Stimulated activated naive CD8-positive, alpha-beta T cell treated with anti-CD3 and anti-CD28 coated beads, Interleukin-15, amount 100 ng/mL, for 72 hours (primary cell): ENCODE measurements at regions not wholly inside any gene's neighbourhood (a gene's known extent, or its start where the extent isn't known, plus 50 kb on each side); places are given as distances from the start of the nearest gene placed in this dataset.

Source experiments
- ATAC-seq: fragments of 150-1000 bp; cut with Tn5 transposase; 2 replicates; pipeline ENCODE4 v1.10.0; 2021; ENCODE audit warnings: mild to moderate bottlenecking, moderate library complexity
- DNase-seq, 2 donors: peaks; one replicate each; pipeline ENCODE4 v3.0.0; 2021 to 2022
- H3K27ac Mint-ChIP-seq, 2 donors: one replicate each; pipeline ENCODE4 v1.8.0; 2022; ENCODE audit warnings: mild to moderate bottlenecking in 2 of 2, mixed read lengths in 2 of 2, moderate library complexity in 2 of 2
- H3K27me3 Mint-ChIP-seq: one replicate; pipeline ENCODE4 v1.8.0; 2022; ENCODE audit warnings: mixed read lengths
- H3K4me1 Mint-ChIP-seq: one replicate; pipeline ENCODE4 v1.8.0; 2022; ENCODE audit warnings: mild to moderate bottlenecking, mixed read lengths
- H3K4me3 Mint-ChIP-seq, 2 donors: one replicate each; pipeline ENCODE4 v1.8.0; 2022; ENCODE audit warnings: mild to moderate bottlenecking in 2 of 2, mixed read lengths in 2 of 2, moderate library complexity in 1 of 2
- H3K9me3 Mint-ChIP-seq, 2 donors: one replicate each; pipeline ENCODE4 v1.8.0; 2022; ENCODE audit warnings: mixed read lengths in 2 of 2

GRCh38 chr12:69094606-69095216 is 144.7 kb upstream of the CPSF6 start:
- H3K27ac Mint-ChIP-seq: no peak overlapping the region
- ATAC-seq (no peak), DNase-seq (no peak)
- peaks cover 8% of the 10 kb centered on the region for H3K4me1 Mint-ChIP-seq
- H3K4me3 Mint-ChIP-seq: no peak overlapping the region
- H3K27me3 Mint-ChIP-seq: peaks cover 31% of the 10 kb centered on the region
- H3K9me3 Mint-ChIP-seq: no peaks in the 10 kb centered on the region

- DNase-seq (no peak), ATAC-seq (no peak)
- Mint-ChIP-seq H3K4me1 (peaks cover 8% of the 10 kb centered on the region), H3K9me3 (no peaks in the 10 kb centered on the region), H3K4me3 (no peak overlapping the region), H3K27ac (no peak overlapping the region), H3K27me3 (peaks cover 22% of the 10 kb centered on the region)
Measured at GRCh38 chr12:69095765-69096477, 143.4 kb upstream of the CPSF6 start.

GRCh38 chr12:69096669-69097335 is 142.6 kb upstream of the CPSF6 start:
- Mint-ChIP-seq H3K9me3 (no peaks in the 10 kb centered on the region), H3K27ac (no peak overlapping the region), H3K4me1 (peaks cover 8% of the 10 kb centered on the region), H3K4me3 (no peak overlapping the region), H3K27me3 (peaks cover 20% of the 10 kb centered on the region)
- no peak for ATAC-seq
- DNase-seq: no peak

GRCh38 chr12:69097619-69098368 is 141.6 kb upstream of the CPSF6 start:
- H3K4me3 Mint-ChIP-seq: no peak overlapping the region
- ATAC-seq (no peak), DNase-seq (no peak)
- H3K27me3 Mint-ChIP-seq: peaks cover 19% of the 10 kb centered on the region
- H3K4me1 Mint-ChIP-seq: peaks cover 8% of the 10 kb centered on the region
- H3K9me3 Mint-ChIP-seq: no peaks in the 10 kb centered on the region
- no peak overlapping the region for H3K27ac Mint-ChIP-seq

GRCh38 chr12:69099201-69099837 is 140.1 kb upstream of the CPSF6 start:
- no peak overlapping the region for H3K27ac Mint-ChIP-seq
- no peak for ATAC-seq

GRCh38 chr12:69101505-69101904 is 137.9 kb upstream of the CPSF6 start:
- Mint-ChIP-seq H3K27ac (no peak overlapping the region), H3K27me3 (peaks cover 12% of the 10 kb centered on the region), H3K9me3 (no peaks in the 10 kb centered on the region), H3K4me1 (peaks cover 8% of the 10 kb centered on the region), H3K4me3 (no peak overlapping the region)
- DNase-seq (no peak), ATAC-seq (no peak)

More at GRCh38 chr12:69099201-69099837, 140.1 kb upstream of the CPSF6 start:
- H3K4me3 Mint-ChIP-seq: no peak overlapping the region
- peaks cover 12% of the 10 kb centered on the region for H3K27me3 Mint-ChIP-seq
- no peaks in the 10 kb centered on the region for H3K9me3 Mint-ChIP-seq
- DNase-seq: no peak
- peaks cover 8% of the 10 kb centered on the region for H3K4me1 Mint-ChIP-seq

GRCh38 chr12:69102856-69103255 is 136.5 kb upstream of the CPSF6 start:
- DNase-seq (no peak), ATAC-seq (no peak)
- Mint-ChIP-seq H3K4me1 (peaks cover 8% of the 10 kb centered on the region), H3K9me3 (no peaks in the 10 kb centered on the region), H3K27ac (no peak overlapping the region), H3K4me3 (no peak overlapping the region), H3K27me3 (peaks cover 12% of the 10 kb centered on the region)

GRCh38 chr12:69105101-69105962 is 134.0 kb upstream of the CPSF6 start:
- Mint-ChIP-seq H3K27me3 (peaks cover 6% of the 10 kb centered on the region), H3K4me1 (no peaks in the 10 kb centered on the region), H3K27ac (no peak overlapping the region), H3K4me3 (no peak overlapping the region), H3K9me3 (no peaks in the 10 kb centered on the region)
- ATAC-seq (no peak), DNase-seq (no peak)

- peaks cover 10% of the 10 kb centered on the region for H3K27me3 Mint-ChIP-seq
- DNase-seq (no peak), ATAC-seq (no peak)
- H3K4me3 Mint-ChIP-seq: no peak overlapping the region
- no peak overlapping the region for H3K27ac Mint-ChIP-seq
- no peaks in the 10 kb centered on the region for H3K9me3 Mint-ChIP-seq
- H3K4me1 Mint-ChIP-seq: no peaks in the 10 kb centered on the region
Measured at GRCh38 chr12:69106482-69107118, 132.8 kb upstream of the CPSF6 start.

GRCh38 chr12:69107541-69107940 is 131.8 kb upstream of the CPSF6 start:
- Mint-ChIP-seq H3K27ac (no peak overlapping the region), H3K27me3 (peaks cover 10% of the 10 kb centered on the region), H3K4me3 (no peak overlapping the region), H3K4me1 (no peaks in the 10 kb centered on the region), H3K9me3 (no peaks in the 10 kb centered on the region)
- no peak for DNase-seq
- ATAC-seq: no peak

- H3K27me3 Mint-ChIP-seq: peaks cover 10% of the 10 kb centered on the region
- no peaks in the 10 kb centered on the region for H3K9me3 Mint-ChIP-seq
- H3K4me1 Mint-ChIP-seq: no peaks in the 10 kb centered on the region
- no peak for DNase-seq
- no peak overlapping the region for H3K4me3 Mint-ChIP-seq
- no peak overlapping the region for H3K27ac Mint-ChIP-seq
- ATAC-seq: no peak
Measured at GRCh38 chr12:69108037-69108436, 131.3 kb upstream of the CPSF6 start.

GRCh38 chr12:69112616-69113015 is 126.8 kb upstream of the CPSF6 start:
- H3K9me3 Mint-ChIP-seq: no peaks in the 10 kb centered on the region
- no peak overlapping the region for H3K27ac Mint-ChIP-seq
- no peak for ATAC-seq

GRCh38 chr12:69115099-69115498 is 124.3 kb upstream of the CPSF6 start:
- Mint-ChIP-seq H3K4me3 (no peak overlapping the region), H3K27me3 (peaks cover 6% of the 10 kb centered on the region), H3K4me1 (no peaks in the 10 kb centered on the region), H3K27ac (no peak overlapping the region), H3K9me3 (no peaks in the 10 kb centered on the region)
- DNase-seq (no peak), ATAC-seq (no peak)

More at GRCh38 chr12:69112616-69113015, 126.8 kb upstream of the CPSF6 start:
- DNase-seq: no peak
- Mint-ChIP-seq H3K4me3 (no peak overlapping the region), H3K4me1 (no peaks in the 10 kb centered on the region), H3K27me3 (peaks cover 10% of the 10 kb centered on the region)

- H3K27me3 Mint-ChIP-seq: no peaks in the 10 kb centered on the region
- no peaks in the 10 kb centered on the region for H3K4me1 Mint-ChIP-seq
- no peak for ATAC-seq
- DNase-seq: no peak
- no peaks in the 10 kb centered on the region for H3K9me3 Mint-ChIP-seq
- H3K27ac Mint-ChIP-seq: no peak overlapping the region
- no peak overlapping the region for H3K4me3 Mint-ChIP-seq
Measured at GRCh38 chr12:69115951-69116350, 123.4 kb upstream of the CPSF6 start.
